Cerebellar cortex (tissue), 1 donor: ENCODE measurements at regions not wholly inside any gene's neighbourhood (a gene's known extent, or its start where the extent isn't known, plus 50 kb on each side); places are given as distances from the start of the nearest gene placed in this dataset.
"Not testable (repeated sequence)": the region's sequence is repeated elsewhere in the genome, so short reads cannot be mapped to it uniquely, and the experiment has no call there.

Experiments
- DNase-seq: peaks from one replicate; pipeline ENCODE4 v3.0.0-alpha.2; 2015; ENCODE audit warnings: low spot score

DNA sequence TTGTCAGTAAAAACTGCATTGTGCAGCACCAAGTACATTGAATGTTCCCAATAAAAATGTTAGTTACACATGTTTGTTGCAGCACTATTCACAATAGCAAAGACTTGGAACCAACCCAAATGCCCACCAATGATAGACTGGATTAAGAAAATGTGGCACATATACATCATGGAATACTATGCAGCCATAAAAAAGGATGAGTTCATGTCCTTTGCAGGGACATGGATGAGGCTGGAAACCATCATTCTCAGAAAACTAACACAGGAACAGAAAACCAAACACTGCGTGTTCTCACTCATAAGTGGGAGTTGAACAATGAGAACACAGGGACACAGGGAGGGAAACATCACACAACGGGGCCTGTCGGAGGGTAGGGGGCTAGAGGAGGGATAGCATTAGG lies 401.3 kb upstream of the NR5A2 start:
- DNase-seq, result not testable (repeated sequence)

DNA sequence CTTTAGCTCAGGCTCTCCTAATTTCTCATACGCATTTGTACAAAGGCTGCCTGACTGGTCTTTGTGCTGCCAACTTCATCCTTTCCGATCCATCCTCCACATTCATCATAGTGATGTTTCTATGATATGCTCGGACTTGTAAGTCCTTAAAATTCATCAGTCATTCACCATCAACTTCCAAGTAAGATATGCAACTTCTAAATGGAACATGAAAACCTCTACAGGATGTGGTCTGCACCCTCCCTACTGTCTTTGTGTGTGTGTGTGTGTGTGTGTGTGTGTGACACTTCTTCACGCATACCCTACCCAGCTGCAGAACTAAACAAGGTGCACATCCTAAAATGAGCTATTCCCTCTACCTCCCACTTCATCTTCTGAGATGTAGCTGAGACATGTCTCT lies 397.9 kb upstream of the NR5A2 start:
- DNase-seq, result no peak

DNA sequence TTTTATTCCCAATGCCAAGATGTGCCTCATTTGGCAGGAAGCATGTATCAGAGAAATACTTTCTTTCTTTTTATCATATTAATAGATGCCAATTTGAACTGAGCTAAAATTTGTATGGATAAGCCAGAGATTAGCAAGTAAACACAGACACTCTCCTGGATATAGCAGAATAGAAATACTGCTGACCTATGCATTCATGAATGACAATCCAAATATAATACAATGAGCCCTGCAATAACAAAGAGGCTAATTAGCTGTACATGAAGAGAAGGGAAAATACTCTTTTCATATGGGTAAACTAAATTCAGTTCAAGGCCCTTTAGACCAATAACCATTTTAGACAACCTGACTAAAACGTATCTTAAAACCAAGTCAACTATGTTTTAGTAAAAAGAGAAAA lies 388.1 kb upstream of the NR5A2 start:
- DNase-seq, result no peak

DNA sequence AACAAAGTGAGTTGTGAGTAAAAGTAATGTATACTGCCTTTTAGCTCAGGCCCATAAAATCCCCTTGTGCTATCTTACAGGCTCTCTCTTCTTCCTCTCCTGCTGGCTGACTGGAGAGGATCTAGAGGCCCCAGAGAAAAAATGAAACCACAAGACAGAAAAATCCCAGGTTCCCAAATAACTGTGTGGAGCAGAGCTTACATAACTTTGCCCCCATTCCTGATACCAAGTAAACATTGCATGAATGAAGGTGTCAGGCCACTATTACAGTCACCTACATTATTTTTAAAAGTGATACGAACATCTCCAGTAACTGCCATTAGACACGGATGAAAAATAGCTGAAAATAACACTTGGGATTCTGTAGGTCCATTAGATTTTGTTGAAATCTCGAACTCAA lies 386.0 kb upstream of the NR5A2 start:
- DNase-seq, result no peak

DNA sequence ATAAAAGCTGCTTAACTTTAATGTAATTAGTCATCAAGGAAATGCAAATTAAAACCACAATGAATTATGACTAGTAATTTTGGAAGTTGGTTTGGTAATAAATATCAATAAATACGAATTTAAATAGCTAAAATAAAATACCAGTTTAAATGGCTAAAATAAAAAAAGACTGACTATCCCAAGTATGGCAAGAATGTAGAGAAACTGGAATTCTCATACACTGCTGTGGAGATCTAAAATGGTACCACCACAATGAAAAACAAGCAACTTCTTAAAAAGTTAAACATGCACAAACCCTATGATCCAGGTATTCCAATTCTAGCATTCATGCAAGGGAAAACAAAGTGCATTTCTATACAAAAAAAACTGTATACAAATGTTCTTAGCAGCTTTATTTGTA lies 382.6 kb upstream of the NR5A2 start:
- DNase-seq, result no peak

DNA sequence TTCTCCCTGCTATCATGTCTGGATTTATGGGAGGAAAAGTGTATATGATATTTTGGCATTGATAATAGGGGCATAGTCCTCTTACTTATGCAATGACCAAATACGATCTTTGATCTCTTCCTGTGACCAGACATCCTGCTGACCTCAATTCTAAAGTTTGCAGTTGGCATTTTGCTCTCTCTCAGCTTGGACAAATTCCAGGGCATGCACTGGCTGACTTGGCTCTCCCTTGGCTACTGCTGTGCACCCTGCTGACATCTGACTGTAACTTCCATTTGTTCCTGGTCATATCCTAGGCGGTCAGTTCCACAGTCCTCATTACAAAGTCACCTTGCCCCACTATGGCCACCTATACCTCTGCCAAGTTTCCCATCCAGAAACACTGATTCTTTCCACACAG lies 380.7 kb upstream of the NR5A2 start:
- DNase-seq, result peak; percentile 30

DNA sequence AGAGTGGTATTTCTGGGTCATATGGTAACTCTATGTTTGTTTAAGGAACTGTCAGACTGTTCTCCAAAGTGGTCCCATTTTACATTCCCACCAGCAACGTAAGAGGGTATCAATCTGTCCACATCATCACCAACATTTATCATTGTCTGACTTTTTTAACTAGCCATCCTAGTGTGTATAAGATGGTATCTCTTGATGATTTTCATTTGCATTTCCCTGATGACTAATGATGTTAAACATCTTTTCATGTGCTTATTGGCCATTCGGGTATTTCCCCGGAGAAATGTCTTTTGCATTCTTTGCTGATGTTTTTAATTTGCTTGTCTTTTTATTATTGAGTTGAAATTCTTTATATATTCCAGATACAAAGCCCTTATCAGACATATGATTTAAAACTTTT lies 370.1 kb upstream of the NR5A2 start:
- DNase-seq, result no peak

DNA sequence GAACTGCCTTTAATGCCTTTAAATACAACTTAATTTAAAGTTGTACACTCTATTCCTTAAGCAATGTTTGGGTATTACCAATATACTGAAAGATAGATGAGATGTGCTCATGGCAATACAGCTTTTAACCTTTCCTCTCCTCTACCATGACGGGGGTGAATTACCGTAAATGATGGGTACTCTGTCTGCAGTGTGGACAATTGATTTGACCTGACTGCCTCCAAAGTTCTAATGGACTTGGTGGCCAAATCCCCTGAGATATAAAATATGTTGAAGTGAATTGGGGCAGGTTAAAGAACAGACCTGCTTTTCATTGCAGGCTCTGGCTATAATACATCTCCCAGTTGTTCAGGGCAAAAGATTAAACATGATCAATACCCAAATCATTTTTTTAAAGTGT lies 367.4 kb upstream of the NR5A2 start:
- no peak for DNase-seq

DNA sequence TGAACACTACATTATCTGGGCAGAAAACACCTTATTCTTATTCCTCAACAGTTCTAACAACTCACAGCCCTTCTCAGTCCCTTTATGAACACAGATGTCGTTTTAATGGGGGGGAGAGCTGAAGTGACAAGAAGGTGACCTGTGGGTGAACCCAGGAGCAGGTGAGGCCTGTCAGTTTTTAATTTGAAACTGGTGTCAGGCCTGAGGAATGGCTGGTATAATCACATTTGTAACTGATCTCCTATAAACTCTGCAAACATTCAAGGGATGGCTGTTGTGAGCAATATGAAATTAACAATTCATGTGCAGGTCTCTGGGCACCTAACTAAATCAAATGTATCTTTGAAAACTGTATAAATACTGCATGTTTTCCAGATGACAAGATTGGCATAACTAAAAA lies 362.1 kb upstream of the NR5A2 start:
- DNase-seq, result no peak

DNA sequence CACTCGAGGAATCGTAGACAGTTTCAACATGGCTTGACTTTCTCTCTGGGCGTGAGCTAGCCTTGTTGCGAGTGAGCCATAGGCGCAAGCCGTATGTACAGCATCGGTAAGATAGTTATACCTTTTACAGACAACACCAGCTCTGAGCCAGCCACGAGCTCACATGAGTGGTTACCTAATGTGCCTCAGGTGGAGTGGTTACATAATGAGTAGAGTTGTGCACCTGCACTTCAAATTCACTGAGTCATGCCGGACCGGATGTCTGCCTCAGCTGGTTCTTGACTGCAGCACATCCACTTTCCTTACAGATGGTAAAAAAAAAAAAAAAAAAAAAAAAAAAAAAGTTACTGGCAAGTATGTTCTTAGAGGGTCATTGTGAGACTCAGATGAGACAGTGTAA lies 360.4 kb upstream of the NR5A2 start:
- no peak for DNase-seq

DNA sequence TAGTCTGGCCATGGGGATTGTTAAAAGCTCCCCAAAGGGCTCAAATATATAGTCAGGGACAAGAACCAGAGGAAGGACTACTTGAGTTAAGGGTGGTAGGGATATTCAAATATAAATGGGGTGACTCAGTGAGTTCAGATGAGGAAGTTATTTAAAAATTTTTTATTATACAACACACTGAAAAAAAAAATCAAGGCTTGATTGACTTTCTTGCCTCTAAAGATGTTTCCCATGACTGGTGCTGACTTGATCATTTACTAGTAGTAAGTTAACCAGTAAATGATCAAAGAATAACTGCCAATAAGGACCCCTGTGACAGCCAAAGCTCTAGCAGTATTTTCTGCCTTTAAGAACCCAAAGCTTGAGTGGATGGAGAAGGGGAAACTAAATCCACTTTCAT lies 357.6 kb upstream of the NR5A2 start:
- DNase-seq, result no peak

DNA sequence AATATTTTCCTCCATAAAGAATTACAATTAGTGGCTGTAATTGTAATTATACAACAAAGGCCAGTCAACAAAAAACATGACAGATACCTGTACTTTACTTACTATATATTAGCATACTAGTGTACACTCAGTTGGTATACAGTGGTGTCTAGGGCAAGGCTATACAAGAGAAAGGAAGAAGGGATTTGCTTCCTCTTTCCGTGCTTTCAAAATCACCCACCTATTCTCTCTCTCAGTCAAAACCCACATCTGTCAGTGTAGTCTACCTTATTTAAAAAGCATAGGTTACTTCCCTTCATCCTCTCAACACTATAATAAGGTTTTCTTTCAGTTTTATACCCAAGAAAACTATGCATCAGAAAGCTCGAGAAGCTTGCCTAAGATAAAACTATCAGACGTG lies 355.8 kb upstream of the NR5A2 start:
- no peak for DNase-seq

DNA sequence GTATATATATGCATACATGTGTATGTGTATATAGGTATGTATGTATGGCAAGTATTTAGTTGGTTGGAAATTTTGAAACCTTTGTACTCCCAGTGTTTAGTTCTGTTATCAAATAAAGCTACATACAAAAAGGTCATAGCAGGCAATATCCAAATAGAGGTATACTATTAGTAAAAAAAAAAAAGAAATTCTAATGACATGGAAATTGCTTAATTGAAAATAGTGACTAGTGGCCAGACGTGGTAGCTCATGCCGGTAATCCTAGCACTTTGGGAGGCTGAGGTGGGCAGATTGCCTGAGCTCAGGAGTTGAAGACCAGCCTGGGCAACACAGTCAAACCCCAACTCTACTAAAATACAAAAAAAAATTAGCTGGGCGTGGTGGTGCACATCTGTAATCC lies 351.6 kb upstream of the NR5A2 start:
- no peak for DNase-seq

DNA sequence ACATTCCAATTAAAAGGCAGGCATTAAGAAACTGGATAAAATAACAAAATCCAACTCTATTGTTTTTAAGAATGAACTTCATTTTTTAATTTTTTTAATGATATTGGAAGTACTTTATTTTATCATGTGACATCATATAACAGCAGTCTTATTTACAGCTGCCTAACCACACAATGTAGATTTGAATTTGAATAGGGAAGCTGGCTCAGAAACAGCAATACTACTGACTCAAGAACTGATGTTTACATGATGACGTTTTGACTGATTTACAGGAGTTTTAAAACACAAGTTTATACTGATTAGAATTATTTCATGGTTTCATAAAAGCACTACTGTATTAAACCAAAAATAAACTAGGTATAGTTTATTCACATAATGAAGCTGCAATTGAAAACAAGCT lies 348.7 kb upstream of the NR5A2 start:
- DNase-seq, result no peak

DNA sequence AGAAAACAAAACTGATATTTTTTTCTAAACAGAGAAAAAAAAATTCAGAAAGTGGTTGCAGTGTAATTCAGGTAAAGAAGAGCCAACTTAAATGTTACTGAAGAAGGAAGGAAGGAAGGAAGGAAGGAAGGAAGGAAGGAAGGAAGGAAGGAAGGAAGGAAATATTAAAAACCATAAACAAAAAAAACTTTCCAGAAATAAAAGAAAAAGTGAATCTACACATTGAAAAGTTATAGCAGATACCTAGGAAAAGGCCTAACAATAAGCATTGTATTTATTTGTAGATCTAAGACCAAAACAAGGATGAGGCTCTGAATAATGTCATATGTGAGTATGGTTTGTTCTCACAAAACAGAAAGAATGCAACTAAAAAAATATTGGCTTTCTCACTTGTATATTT lies 345.4 kb upstream of the NR5A2 start:
- no peak for DNase-seq

DNA sequence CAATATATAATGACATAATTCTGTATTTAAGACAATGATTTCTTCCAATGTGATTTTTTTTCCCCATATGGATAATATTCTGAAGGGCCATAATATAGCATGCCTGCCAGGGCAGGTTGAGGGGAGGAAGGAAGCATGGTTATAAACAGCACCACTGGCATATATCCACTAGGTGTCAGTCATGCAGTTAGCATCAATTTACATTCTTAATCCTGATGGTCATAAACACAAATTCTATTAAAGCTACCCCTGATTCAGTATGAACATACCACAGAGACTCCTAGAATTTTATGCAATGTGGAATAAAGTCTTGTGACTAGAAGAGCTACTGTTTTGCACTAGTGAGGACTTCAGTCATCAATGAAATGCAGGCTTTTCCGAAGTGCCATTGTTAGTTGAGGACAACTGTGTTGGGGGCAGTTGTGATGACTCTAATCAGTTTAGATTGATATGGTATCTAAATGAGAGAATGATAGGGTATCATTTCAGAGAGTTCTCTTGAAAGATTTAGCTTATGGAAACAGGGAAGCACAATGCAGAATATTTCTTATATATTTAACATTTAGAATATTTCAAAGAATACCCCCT lies 342.7 kb upstream of the NR5A2 start:
- peak; percentile 30 for DNase-seq

DNA sequence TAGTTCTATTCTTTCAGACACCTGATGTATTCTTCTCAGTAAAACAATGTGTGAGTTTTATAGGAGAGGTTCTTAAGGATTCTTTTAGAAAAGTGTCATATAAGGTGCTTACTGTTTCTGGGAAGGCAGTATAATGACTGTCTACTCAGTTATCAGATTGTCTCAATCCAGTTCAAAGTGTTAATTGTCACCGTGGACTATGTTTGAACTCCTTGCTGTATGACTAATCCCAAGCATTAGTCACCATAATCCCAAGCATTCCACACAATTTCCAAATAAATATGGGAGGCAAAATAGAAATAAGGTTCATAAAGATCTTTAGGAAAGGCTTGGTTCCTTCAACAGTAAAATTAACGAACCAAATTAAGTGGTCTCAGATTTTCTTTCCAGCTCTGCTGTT lies 342.1 kb upstream of the NR5A2 start:
- no peak for DNase-seq

DNA sequence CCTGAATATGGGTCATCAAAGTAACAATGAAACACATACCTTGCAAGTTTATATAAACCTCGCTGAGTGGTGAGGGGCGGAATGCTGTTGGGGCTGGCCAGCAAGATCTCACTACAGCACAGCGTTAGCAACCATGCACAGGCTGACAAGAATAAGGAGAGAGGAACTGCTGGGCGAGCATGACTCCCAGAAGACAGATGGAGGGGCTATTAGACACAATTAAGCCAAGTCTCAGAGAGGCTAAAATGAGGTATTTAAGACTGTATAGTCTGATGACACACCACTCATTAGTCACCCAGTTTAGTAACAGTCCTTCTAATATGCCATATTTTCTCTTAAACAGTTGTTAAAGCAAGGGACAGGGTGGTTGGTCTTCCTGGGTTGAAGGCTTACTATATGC lies 340.2 kb upstream of the NR5A2 start:
- DNase-seq, result no peak

DNA sequence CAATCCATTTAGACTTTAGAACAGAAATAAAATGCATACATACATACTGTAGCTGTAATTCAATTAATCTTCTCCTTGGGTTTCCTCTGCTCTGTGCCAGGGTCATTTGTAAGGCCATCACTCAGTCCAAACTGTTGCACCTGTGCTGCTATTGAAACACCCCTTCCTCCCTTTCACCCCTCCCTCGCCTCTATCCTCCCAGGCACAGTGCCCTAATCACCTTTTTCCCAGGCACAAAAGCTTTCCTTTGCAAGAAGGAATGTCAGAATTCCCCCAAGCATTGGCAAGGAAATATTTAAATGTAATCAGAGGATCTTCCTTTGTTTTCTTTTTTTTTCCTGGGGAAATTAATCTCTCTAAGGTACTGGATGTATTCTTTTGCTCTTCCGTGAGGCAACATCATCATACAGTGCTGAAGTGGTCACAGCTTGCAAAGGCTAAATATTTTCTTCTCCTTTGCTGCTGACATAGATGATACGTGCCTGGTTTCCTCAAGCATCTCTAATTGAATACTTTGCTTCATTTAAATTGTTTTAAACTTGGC lies 339.3 kb upstream of the NR5A2 start:
- no peak for DNase-seq

DNA sequence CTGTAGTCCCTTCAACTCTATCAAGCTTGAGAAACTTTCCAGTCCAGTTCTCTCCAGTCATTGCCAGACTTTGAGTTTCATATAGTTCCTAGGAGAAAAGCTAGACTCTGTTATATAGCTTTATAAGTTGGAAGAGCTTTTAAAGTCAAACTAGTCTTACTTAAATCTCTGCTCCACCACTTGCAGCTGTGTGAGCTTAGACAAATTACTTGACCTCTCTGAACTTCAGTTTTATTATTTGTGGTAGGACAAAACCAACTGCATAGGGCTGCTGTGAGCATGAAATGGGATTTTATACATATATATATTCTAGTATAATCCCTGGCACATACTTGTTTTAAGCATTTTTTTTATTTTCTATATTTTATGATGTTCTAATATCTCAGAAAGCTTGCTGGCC lies 338.7 kb upstream of the NR5A2 start:
- no peak for DNase-seq

DNA sequence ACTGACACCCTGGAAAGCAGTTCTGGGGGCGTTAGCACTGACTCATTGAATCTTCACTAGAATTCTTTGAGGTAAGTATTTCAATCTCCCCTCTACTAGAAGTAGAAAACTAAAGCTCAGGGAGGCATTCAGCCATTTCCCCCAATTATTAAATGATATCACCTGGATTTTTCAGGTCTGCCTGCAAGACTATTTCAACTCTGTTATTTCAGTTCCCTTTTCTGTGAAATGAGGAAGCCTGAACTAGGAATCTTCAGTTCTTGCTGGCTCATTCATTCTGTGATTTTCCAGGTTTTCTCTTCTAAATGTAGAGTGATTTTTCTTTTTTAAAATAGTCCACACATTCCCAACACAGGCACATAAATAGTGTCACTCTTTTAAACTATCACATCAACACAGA lies 337.0 kb upstream of the NR5A2 start:
- no peak for DNase-seq

DNA sequence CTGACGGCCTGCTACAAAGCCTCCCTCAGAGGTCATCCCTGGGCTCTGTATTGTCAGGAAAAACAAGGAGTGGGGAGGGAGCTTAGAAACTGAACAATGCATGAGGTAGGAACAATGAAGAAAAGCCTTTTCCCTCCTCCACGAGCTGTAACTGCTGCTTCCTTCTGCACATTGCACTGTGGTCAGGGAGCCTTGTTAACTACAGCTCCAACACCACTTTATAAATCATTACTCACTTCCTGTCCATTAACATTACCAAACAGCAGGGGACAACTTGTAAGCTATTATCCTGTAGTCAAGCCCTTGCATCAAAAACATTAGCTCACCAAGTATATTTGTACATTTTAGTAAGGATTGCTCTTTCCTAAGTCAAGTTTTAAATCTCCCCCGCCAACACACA lies 336.0 kb upstream of the NR5A2 start:
- DNase-seq, result no peak

DNA sequence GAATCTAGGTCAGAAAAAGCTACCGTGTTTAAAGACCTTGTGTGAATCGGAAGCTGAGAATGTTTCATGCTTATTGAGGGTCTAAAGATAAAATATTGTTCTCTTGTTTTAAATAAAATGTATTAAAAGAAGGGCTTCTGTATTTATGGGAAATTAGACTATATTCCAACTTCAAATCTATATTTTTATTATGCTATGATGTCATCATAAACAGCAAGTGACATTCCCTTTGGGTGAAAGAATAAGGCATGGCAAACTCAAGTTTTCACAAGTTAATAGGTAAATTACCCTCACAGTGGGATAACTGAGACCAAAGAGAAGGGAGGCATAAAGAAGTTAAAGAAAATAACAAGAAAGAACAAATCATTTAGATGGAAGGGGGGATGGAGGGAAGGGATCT lies 333.8 kb upstream of the NR5A2 start:
- no peak for DNase-seq

DNA sequence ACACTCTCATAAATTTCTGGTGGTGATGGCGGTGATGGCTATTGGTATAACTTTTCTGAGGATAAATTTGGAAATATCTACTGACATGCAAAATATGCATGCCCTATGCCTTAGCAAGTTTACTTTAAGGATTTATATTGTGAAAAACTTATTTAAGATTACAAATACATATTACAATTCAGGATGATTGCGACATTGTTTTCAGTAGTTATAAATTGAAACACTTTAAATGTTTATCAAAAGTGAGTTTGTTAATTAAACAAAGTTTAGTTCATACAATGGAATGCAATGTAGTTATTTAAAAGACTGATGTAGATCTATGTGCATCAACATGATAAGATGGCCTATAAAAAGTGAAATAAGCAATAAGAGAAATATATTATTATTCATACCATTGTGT lies 331.3 kb upstream of the NR5A2 start:
- no peak for DNase-seq

DNA sequence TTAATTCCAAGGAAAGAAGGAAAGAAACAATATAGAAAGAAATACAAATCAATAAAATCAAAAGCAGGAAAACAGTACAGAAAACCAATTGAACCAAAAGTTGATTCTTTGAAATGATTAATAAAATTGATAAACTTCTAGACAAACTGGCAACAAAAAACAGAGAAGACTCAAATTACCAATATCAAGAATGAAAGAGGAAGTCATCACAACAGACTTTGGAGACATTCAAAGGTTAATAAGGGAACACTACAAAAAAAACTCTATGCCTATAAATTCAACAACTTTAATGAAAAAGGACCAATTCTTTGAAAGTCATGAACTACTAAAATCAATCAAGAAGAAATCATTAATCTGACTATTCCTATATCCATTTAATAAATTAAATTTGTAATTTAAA lies 329.3 kb upstream of the NR5A2 start:
- no peak for DNase-seq
